Ishikawa (cell line): ENCODE measurements at regions not wholly inside any gene's neighbourhood (a gene's known extent, or its start where the extent isn't known, plus 50 kb on each side); places are given as distances from the start of the nearest gene placed in this dataset.

Source experiments
- CEBPB ChIP-seq: IDR thresholded peaks from 2 replicates; pipeline ENCODE4 v1.6.1; 2012
- CREB1 ChIP-seq: IDR thresholded peaks from 2 replicates; pipeline ENCODE4 v1.6.1; 2012; ENCODE audit warnings: low read depth
- EGR1 ChIP-seq: IDR thresholded peaks from 2 replicates; pipeline ENCODE4 v1.6.1; 2012
- EP300 ChIP-seq: IDR thresholded peaks from 2 replicates; pipeline ENCODE4 v1.6.1; 2012; ENCODE audit warnings: borderline replicate concordance
- FOXM1 ChIP-seq: IDR thresholded peaks from 2 replicates; pipeline ENCODE4 v1.6.1; 2012; ENCODE audit warnings: low read depth, borderline replicate concordance
- NFIC ChIP-seq: IDR thresholded peaks from 2 replicates; pipeline ENCODE4 v1.6.1; 2012
- RAD21 ChIP-seq: IDR thresholded peaks from 2 replicates; pipeline ENCODE4 v1.6.1; 2012; ENCODE audit warnings: low read depth
- TAF1 ChIP-seq: IDR thresholded peaks from 2 replicates; pipeline ENCODE4 v1.6.1; 2012; ENCODE audit warnings: low read depth, mild to moderate bottlenecking
- TCF12 ChIP-seq: IDR thresholded peaks from 2 replicates; pipeline ENCODE4 v1.6.1; 2012; ENCODE audit warnings: low read depth
- TEAD4 ChIP-seq: IDR thresholded peaks from 2 replicates; pipeline ENCODE4 v1.6.1; 2012
- YY1 ChIP-seq: IDR thresholded peaks from 2 replicates; pipeline ENCODE4 v1.6.1; 2012; ENCODE audit warnings: low read depth
- TF ChIP-seq, protein P1 (sequence below): IDR thresholded peaks from 2 replicates; pipeline ENCODE4 v1.6.1; 2012
- TF ChIP-seq, protein P2 (sequence below): IDR thresholded peaks from 2 replicates; pipeline ENCODE4 v1.6.1; 2012; ENCODE audit warnings: low read depth, mild to moderate bottlenecking
- TF ChIP-seq, protein P3 (sequence below): IDR thresholded peaks from 2 replicates; pipeline ENCODE4 v1.6.1; 2012

DNA sequence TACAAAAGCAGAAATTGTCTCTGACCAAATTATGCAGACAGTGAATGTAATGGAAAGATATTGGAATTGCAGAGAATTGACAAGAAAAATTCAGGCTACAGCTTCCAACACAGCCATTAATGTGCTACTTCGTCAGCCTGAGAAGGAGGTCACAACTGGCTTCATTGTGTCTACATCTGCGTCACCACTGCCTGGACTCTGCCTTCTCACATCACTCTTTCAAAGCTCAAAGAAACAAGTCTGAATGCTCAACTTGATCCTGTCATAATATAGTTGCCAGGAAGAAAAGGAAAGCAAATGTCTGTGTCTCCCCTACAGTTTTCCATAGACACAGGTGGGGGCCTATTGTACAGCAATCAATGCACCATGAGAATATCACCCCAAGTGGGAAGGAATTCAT lies 806.5 kb upstream of the CDH10 start:
- no peak for TF ChIP-seq TEAD4
- TF ChIP-seq, protein P1, sequence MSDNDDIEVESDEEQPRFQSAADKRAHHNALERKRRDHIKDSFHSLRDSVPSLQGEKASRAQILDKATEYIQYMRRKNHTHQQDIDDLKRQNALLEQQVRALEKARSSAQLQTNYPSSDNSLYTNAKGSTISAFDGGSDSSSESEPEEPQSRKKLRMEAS, result no peak
- TF ChIP-seq, protein P2, sequence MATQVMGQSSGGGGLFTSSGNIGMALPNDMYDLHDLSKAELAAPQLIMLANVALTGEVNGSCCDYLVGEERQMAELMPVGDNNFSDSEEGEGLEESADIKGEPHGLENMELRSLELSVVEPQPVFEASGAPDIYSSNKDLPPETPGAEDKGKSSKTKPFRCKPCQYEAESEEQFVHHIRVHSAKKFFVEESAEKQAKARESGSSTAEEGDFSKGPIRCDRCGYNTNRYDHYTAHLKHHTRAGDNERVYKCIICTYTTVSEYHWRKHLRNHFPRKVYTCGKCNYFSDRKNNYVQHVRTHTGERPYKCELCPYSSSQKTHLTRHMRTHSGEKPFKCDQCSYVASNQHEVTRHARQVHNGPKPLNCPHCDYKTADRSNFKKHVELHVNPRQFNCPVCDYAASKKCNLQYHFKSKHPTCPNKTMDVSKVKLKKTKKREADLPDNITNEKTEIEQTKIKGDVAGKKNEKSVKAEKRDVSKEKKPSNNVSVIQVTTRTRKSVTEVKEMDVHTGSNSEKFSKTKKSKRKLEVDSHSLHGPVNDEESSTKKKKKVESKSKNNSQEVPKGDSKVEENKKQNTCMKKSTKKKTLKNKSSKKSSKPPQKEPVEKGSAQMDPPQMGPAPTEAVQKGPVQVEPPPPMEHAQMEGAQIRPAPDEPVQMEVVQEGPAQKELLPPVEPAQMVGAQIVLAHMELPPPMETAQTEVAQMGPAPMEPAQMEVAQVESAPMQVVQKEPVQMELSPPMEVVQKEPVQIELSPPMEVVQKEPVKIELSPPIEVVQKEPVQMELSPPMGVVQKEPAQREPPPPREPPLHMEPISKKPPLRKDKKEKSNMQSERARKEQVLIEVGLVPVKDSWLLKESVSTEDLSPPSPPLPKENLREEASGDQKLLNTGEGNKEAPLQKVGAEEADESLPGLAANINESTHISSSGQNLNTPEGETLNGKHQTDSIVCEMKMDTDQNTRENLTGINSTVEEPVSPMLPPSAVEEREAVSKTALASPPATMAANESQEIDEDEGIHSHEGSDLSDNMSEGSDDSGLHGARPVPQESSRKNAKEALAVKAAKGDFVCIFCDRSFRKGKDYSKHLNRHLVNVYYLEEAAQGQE, result no peak
- TF ChIP-seq TAF1, result no peak
- no peak for TF ChIP-seq EP300
- TF ChIP-seq, protein P3, sequence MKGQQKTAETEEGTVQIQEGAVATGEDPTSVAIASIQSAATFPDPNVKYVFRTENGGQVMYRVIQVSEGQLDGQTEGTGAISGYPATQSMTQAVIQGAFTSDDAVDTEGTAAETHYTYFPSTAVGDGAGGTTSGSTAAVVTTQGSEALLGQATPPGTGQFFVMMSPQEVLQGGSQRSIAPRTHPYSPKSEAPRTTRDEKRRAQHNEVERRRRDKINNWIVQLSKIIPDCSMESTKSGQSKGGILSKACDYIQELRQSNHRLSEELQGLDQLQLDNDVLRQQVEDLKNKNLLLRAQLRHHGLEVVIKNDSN, result no peak
- no peak for TF ChIP-seq YY1
- no peak for TF ChIP-seq CEBPB
- no peak for TF ChIP-seq CREB1
- no peak for TF ChIP-seq RAD21
- TF ChIP-seq FOXM1, result no peak
- no peak for TF ChIP-seq TCF12
- TF ChIP-seq EGR1, result no peak
- TF ChIP-seq NFIC, result no peak
